CD4-positive, alpha-beta T cell treated with Interleukin-2 at 100 ng/mL for 4 hours (primary cell): ENCODE measurements at regions not wholly inside any gene's neighbourhood (a gene's known extent, or its start where the extent isn't known, plus 50 kb on each side); places are given as distances from the start of the nearest gene placed in this dataset.
"Not testable (repeated sequence)": the region's sequence is repeated elsewhere in the genome, so short reads cannot be mapped to it uniquely, and the experiment has no call there.

Experiments
- DNase-seq: peaks from one replicate; pipeline ENCODE4 v3.0.0-alpha.2; 2020; ENCODE audit warnings: low spot score

DNA sequence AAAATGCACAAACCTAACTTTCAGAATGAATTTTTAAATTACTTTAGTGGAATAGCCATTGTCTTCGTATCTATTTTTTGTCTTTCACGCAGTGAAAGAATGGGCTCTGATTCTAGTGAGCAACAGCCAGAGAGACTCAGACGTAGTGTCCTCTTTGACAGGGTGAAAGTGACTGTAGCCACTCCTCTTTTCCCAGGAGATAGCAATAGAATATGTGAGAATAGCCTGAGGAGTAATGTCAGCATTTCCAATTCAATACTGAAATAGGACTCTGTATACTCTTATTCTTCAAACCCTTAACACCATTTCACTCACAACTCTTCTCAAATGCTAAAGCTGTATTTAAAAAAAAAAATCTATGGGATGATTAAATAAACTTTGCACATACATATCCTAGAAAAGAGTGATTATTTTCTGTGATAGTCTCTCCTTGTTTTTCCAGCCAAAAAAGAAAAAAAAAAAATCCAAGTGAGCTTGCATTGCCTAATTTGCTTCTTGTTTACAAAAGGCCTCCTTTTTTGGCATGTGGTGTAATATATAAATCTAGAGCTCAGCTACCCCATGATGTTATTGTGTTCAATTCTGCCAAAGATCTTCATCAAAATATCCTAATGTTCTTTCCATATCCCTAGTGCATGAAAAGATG, 626.1 kb upstream of the SLITRK6 start:
- DNase-seq: no peak

DNA sequence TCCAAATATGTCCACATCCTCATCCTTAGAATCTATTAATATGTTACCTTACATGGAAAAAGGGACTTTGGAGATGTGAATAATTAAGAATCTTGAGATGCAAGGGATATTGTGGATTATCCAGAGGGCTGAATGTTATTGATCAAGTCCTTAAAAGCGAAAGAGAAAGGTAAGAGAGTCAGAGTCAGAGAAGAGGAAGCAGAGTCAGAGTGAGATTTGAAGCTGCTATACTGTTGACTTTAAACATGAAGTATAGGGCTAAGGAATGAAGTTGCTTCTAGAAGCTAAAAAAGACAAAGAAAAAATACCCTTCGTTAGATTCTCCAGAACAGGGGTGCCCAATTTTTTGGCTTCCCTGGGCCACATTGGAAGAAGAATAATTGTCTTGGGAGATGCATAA, 627.2 kb upstream of the SLITRK6 start:
- DNase-seq: no peak

DNA sequence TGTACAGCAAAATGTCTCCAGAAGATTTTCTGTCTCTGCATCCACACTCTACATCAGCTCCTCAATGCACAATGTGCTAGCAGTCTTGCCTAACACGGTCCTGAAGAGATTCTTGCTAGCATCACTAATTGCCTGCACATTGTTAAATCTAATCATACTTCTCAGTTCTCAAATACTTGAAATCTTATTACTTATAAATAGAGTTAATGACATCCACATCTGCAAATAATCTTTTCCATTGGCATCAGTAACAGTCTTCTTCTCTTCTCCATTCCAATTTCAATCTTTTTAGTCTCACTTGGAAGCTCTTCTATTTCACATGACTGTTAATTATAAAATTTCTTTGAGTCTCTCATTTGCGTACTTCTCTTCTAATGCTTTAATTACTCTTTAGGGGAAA, 630.5 kb upstream of the SLITRK6 start:
- DNase-seq: no peak

DNA sequence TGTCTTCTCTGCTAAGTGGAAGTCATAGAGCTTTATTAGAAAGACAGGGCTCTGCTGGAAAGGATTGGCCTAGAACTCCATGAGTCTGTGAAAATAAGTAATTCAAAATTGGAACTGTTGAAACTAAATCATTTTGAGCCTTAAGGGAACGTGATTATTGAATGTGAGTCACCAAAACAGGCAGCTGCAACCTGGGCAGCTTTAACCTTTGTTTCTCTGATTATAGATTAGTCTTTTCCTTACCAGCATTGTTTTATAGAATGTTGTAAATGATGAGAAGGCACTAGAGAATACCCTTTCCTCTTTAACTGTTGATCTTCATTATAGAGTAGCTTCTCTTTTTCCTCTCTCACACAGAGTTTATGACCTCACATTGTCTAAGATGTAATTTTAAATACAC, 638.8 kb upstream of the SLITRK6 start:
- no peak for DNase-seq

DNA sequence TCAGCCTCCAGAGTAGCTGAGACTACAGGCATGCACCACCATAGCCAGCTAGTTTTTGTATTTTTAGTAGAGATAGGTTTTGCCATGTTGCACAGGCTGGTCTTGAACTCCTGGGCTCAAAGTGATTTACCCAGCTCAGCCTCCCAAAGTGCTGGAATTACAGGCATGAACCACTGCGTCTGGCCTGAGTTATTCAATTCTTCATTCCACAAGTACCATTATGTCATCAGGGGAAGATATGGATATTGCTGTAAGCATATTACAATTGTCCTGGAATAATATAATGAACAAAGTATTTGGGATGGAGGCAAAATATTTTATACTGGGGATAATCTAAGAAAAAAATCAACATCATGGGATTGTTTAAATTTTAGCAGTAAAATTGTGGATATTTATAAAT, 646.0 kb upstream of the SLITRK6 start:
- DNase-seq: no peak

DNA sequence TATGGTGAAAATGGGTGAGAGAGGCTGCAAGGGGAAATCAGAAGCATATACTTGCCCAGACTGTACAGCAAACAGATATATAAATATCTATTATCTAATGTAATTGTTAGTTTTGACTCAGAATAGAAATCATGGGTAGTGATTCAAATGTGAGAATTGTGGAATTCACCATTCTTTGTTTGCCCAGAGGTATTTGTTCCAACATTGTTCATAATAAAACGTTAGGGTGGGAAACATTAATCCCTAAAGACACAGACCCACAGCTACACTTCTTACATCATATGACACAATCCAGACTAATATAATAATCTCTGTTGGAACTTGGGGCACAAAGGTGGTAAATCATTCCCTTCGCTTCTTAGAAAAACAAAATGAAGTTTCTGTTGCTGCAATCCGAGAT, 646.5 kb upstream of the SLITRK6 start:
- no peak for DNase-seq

DNA sequence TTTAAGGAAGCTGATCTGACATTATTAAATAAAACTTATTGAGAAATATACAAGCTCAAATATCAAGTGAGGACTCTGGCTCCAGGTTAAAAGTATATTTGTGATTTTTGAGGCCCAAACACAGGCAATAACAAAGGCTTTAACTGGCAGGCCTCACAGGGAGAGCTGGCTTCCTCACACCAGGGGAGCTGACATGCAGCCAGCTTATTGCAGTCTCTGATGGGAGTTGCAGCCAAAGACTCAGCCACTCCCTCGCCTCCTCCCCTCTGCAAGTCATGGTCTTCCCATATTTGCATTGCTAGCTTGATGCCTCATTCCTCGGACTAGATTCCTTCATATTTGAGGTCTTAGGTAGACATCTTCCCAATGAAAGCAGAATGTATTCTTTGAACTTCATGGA, 647.1 kb upstream of the SLITRK6 start:
- DNase-seq: no peak

DNA sequence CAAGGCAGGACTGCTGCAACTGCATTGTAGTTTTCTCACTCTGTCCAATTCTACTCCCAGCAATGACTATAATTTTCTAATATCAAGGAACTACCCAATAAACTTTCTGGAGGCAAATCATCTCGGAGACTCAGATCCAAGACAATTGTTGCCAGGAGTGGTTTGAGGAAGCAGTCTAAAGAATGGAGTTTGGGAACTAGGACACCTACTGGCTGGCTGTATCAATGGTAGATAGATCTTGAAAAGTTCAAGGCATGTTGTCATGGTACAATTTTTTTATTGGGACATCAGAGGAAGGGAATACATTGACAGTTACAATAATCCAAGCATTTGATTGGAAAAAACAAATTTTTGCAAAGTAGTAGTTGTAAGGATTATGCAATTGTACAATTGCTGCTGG, 648.3 kb upstream of the SLITRK6 start:
- DNase-seq: no peak

DNA sequence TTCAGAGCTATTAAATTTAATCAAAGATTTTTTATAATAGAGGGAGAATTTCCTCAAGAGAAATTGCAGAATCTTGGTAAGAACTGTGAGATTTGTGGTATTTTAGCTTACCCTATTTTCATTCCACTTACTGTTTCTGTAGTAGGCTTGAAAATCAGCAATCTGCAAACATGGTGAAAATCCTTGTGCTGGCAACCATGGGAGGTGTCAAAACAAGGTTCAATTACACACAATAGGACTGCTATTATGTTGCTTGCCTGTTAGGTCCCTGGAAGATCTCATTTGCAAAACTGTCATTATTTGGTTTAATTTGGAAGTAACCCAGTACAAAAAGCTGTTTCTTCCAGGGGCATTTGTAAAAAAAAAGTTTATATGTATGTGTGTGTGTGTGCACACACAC, 662.8 kb upstream of the SLITRK6 start:
- no peak for DNase-seq

DNA sequence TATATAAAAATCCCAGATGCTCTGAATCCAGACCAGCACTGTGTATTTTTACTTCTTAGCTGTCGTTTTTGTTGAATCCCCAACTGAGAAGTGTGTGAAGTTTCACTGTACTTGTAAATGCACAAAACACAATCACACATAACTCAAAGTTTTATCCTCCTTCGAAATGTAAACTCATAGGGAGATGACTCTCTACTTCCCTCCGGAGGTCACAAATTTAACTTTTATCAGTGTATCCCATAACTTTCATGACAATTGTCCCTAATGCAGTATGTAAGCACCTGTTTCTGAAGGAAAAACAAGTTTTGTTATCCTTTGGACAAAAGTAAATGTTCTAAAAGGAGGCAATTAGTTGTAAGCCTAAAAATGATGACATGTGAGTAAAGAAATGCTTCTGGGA, 665.0 kb upstream of the SLITRK6 start:
- no peak for DNase-seq

DNA sequence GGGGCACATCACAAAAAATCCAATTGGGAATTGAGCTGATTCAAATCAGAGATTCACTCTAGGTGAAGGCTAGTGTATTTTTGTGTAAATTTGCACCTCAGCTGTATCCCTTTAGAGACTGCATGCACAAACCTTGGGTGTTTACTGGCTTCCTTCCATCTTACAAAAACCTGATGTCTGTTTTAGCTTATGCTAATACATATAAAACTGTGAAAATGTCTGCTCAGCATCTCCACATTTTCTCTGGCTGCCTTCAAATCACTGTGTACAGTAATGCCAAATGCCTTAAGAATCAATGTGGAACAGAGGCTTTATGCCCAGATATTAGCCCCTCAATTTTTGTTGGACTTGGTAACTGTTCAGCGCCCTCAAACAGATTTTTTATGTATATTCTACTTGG, 675.8 kb upstream of the SLITRK6 start:
- DNase-seq: no peak

DNA sequence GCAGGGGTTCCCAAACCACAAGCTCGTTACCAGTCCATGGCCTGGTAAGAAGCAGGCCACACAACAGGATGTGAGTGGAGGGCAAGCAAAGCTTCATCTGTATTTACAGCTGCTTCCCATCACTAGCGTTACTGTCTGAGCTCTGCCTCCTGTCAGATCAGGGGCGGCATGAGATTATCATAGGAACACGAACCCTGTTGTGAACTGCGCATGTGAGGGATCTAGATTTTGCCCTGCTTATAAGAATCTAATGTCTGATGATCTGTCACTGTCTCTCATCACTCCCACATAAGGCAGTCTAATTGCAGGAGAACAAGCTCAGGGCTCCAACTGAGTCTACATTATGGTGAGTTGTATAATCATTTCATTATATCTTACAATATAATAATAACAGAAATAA, 677.4 kb upstream of the SLITRK6 start:
- DNase-seq: no peak

DNA sequence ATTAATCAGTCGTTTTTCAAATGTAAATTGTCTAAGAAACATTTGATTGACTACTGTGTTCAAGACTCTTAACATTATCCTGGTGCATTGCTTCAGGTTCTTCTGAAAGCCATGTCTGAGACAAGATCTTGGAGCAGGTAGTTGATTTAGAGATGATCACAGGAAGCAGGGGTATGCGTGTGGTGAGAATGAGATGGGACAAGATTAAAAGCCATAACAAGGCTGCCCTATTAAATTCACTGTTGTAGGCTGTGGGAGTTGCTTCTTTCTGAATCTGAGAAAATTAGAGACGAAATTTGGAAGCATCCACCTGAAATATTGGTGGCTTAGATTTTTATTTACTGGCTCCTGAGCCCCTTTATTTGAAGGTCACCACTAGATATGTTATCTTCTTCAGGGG, 687.4 kb upstream of the SLITRK6 start:
- DNase-seq: no peak

DNA sequence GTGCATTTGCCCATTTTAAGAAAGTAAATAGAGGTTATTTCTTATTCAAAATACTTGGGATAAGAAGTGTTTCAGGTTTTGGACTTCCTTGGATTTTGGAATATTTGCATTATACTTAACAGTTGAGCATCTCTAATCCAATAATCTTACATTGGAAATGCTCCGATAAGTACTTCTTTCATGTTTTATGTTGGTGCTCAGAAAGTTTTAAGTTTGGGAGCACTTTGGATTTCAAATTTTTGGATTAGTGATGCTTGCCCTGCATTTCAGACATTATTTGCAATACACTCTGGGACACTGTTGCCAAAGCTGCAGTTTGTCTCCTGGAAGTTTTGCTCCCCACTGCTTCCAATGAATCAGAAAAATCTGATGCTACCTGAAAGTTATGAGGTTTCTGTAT, 691.9 kb upstream of the SLITRK6 start:
- no peak for DNase-seq

DNA sequence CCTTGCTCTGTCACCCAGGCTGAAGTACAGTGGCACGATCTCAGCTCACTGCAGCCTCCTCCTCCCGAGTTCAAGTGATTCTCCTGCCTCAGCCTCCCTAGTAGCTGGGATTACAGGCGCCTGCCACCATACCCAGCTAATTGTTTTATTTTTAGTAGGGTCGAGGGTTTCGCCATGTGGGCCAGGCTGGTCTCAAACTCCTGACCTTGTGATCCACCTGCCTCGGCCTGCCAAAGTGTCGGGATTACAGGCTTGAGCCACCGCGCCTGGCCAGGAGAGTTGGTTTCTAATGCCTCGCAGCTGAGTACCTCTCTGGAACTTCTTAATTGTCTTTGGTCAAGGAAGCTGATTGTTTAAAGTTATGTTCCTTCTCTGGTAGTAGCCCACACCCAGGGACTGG, 702.7 kb upstream of the SLITRK6 start:
- not testable (repeated sequence) for DNase-seq

DNA sequence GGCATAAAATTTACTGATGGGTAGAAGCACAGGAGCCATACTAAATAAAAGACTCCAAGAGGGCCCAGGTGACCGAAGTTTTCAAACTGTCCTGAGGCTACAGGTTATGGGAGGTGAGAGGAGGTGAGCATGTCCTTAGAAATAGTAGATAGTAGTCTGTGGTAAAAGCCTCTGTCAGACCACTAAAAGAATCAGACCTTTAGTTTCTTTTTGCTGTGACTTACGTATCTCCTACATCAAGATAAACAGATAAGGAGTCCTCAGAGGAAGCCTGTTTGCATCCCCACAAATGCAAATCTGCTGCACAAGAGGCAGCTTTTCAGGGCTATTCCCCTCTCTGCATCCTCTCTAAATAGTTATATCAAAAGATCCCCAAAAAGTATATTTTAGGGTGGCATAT, 711.6 kb upstream of the SLITRK6 start:
- no peak for DNase-seq

DNA sequence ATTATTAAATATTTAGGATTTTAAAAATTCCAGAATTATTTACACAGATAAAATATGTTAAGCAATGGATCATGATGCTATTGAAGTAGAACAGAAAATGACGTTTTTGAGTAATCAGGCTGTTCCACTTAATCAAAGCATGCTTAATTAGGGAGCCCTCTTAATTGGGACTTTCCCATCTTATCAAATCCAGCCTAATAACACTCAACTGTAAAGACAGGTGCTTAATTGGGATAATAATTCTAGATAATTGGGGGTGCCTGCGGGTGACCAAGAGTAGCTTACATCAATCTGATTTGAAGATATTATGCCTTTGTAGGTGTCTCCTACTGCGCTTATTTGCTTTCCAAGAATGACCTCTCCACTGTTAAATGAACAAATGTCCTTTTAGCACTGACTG, 742.2 kb upstream of the SLITRK6 start:
- DNase-seq: no peak

DNA sequence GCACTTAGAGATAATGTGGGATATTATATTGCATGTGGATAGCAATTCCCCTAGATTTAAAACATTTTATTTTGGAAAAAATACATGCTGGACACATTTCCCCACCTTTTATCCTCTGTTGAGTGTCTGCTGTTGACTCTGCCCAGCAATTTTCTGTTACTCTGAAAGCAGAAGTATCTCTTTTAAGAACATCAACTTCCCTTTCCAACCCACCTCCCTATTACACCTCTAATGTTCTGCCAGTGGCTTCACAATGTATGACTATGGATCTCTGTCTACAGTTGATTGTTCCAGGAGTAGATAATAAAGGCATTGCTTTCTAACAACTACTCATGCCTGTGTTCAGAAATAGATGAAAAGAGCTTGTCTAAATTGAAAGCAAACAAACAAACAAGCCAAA, 754.8 kb upstream of the SLITRK6 start:
- DNase-seq: no peak

DNA sequence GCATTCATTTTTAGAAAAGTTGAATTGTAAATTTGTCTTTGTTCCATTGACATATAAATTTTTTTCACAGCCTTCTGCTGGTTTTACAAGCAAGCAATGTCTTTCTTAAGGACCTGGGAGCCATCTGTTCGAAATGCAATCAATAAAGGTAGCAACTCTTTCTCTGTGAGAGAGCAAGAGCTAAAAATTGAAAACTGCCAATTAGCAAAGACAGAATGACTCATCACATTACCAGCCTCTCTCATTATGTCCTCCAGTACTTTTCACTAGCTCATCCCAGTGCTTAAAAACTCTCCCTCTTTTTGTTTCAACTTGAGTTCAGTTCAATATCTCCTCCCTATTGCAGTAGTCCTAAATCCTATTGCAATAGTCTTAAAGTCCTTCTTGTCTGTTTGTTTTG, 760.7 kb upstream of the SLITRK6 start:
- no peak for DNase-seq

DNA sequence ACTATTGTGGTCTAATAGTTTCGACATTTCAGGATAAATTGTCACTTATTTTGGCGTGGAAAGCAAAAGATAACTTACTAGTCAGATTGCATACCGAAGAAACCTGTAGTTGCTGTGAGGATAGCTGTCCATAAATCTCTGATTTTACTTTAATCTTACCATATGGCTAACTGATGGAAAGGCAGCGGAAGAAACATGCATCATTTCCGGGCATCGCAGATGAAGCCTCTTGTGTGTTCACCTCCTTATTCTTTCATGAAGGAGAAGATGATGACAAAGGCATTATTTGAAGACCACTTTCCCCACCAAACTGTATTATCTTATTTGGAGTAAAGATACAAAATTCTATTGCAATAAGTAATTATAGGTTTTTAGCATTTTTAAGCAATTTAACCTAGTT, 763.6 kb upstream of the SLITRK6 start:
- no peak for DNase-seq

DNA sequence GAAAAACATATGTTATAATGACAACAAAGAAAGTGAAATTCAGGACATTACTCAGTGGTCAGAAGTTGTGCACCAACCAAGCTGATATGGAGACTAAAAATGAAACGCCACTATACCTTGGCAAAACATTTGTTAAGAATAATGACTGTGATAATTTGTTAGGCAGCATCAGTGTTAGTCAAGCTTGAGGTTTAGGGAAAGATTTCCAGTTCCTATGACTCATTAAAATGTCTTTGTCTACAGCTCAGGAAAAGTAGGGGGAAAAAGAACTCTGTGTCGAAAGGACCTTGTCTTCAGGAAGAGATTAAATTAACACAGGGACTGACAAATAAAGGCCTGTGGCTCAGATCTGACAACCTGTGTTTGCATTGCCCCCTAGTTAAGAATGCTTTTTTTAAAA, 764.1 kb upstream of the SLITRK6 start:
- no peak for DNase-seq

DNA sequence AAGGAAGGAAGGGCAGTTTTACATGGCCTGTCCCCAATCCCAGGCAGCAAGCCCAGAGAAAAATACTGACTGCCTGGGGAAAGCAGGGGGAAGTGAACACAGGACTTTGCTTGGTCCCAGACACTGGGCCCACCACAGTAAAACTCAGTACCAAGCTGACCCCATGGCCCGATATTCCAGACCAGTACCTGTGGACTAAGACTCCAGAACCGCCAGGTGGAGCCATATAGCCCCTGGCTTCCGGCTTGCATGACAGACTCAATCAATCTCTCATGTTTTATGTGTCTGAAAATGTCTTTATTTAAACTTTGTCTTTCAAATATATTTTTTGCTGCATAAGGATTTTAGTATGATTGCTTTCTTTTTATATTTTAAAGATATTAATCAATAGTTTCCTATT, 767.9 kb upstream of the SLITRK6 start:
- DNase-seq: no peak

DNA sequence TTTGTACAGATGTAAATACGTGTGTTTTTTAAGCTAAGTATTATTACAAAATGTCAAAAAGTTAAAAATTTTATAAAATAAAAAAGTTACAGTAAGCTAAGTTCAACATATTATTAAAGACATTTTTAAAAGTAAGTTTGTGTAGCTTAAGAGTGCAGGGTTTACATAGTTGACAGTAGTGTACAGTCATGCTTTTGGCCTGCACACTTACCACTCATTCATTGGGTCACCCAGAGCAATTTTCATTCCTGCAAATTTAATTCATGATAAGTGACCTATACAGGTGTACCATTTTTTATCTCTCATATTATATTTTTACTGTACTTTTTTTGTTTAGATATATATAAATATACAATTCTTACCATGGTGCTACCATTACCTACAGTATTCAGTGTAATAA, 769.9 kb upstream of the SLITRK6 start:
- no peak for DNase-seq

DNA sequence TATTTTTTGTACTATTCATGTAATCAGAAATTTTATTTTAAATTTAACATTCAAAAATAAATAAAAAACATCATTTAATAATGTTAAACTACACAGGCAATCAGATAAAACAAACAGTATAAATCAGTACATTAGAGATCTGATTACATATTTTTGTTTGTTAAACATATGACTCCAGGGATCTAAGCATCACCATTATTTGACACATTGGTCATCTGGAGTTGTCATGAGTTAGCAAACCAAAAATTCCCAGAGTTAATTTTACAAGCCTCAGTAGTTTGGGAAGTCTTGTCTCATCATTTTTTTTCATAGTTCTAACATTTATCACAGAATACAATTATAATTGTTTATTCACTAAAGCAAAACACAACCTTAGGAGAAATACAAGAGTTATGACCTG, 770.8 kb upstream of the SLITRK6 start:
- DNase-seq: no peak

DNA sequence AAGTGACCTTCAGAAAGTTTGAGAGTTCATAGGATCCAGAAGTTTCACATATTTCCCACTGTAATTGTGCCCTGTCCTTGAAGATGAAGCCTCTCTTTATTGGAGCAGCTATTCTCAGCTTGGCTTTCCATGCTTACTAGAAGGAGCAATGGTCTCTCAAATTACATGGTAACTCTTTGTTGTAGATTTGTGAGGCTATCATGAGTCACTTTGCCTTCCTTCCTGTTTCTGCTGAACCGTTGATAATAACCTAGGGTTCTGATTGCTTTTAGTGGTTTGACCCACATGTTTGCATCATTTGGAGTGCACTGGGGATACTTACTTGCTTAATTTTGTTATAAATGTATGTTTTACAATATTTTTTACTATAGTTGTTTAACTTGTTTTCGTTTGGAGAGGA, 772.9 kb upstream of the SLITRK6 start:
- DNase-seq: no peak
